ENCODE measurements at regions not wholly inside any gene's neighbourhood (a gene's known extent, or its start where the extent isn't known, plus 50 kb on each side); places are given as distances from the start of the nearest gene placed in this dataset.

- no peak overlapping the region for H3K4me3 ChIP-seq (ENCODE audit: low read length)
- TF ChIP-seq EP300 (conservative IDR thresholded peaks at IDR 0.05; ENCODE audit: poor library complexity, severe bottlenecking) = no peak
- TF ChIP-seq, protein P1, sequence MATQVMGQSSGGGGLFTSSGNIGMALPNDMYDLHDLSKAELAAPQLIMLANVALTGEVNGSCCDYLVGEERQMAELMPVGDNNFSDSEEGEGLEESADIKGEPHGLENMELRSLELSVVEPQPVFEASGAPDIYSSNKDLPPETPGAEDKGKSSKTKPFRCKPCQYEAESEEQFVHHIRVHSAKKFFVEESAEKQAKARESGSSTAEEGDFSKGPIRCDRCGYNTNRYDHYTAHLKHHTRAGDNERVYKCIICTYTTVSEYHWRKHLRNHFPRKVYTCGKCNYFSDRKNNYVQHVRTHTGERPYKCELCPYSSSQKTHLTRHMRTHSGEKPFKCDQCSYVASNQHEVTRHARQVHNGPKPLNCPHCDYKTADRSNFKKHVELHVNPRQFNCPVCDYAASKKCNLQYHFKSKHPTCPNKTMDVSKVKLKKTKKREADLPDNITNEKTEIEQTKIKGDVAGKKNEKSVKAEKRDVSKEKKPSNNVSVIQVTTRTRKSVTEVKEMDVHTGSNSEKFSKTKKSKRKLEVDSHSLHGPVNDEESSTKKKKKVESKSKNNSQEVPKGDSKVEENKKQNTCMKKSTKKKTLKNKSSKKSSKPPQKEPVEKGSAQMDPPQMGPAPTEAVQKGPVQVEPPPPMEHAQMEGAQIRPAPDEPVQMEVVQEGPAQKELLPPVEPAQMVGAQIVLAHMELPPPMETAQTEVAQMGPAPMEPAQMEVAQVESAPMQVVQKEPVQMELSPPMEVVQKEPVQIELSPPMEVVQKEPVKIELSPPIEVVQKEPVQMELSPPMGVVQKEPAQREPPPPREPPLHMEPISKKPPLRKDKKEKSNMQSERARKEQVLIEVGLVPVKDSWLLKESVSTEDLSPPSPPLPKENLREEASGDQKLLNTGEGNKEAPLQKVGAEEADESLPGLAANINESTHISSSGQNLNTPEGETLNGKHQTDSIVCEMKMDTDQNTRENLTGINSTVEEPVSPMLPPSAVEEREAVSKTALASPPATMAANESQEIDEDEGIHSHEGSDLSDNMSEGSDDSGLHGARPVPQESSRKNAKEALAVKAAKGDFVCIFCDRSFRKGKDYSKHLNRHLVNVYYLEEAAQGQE (IDR thresholded peaks at IDR 0.05; ENCODE audit: borderline replicate concordance) = no peak
- no peak for TF ChIP-seq MXI1 (conservative IDR thresholded peaks at IDR 0.05; ENCODE audit: poor library complexity, severe bottlenecking)
- no peak for TF ChIP-seq RAD21 (conservative IDR thresholded peaks at IDR 0.05)
- no peak overlapping the region for H3K4me2 ChIP-seq (ENCODE audit: low read length)
- H3K27ac ChIP-seq (ENCODE audit: low read length) = no peak overlapping the region
- H3K36me3 ChIP-seq (ENCODE audit: insufficient read depth, low read length) = peaks cover 22% of the 10 kb centered on the region
- H3F3A ChIP-seq (ENCODE audit: insufficient read depth, low read length, poor library complexity, severe bottlenecking) = no peaks in the 10 kb centered on the region
- no peaks in the 10 kb centered on the region for H3K79me2 ChIP-seq (replicated peaks; ENCODE audit: insufficient read depth, low read length)
- H3K9me3 ChIP-seq (ENCODE audit: low read length) = no peaks in the 10 kb centered on the region
- no peaks in the 10 kb centered on the region for H4K20me1 ChIP-seq (ENCODE audit: insufficient read depth)
- H2AFZ ChIP-seq (ENCODE audit: low read depth, low read length) = no peak overlapping the region
- no peak overlapping the region for H3K9ac ChIP-seq (ENCODE audit: low read length)
- H3K9me2 ChIP-seq (ENCODE audit: insufficient read depth, low read length) = no peaks in the 10 kb centered on the region
- no peaks in the 10 kb centered on the region for H3K27me3 ChIP-seq (ENCODE audit: insufficient read depth, low read depth, low read length)
These were observed 174.7 kb upstream of the MTNR1B start for GRCh38 chr11:92794783-92795182.

DNA sequence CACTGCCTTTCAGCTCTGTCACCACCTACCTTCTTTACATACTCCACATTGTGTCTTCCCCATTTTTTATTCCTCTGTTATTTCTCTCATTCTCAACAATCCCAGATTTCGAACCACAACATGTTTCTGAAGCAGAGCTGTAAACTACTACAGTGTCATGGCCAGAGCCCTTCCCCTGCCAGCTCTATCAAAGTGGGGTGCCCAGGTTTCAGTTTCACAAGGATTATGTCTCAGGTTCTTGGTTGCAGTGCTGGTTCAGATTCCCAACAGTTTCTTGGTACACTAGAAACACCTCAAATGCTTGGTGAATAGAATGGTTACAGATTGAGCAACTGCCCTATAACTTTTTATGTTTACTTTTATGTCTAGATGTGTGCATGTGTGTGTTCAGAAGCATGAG, 172.7 kb upstream of the MTNR1B start:
- Histone ChIP-seq H3K9me2 (ENCODE audit: insufficient read depth, low read length) (no peaks in the 10 kb centered on the region), H3K27ac (ENCODE audit: low read length) (no peak overlapping the region), H3K36me3 (ENCODE audit: insufficient read depth, low read length) (peaks cover 30% of the 10 kb centered on the region), H4K20me1 (ENCODE audit: insufficient read depth) (no peaks in the 10 kb centered on the region), H3K27me3 (ENCODE audit: insufficient read depth, low read depth, low read length) (no peaks in the 10 kb centered on the region), H3K4me3 (ENCODE audit: low read length) (no peak overlapping the region), H3K9ac (ENCODE audit: low read length) (no peak overlapping the region), H3F3A (ENCODE audit: insufficient read depth, low read length, poor library complexity, severe bottlenecking) (no peaks in the 10 kb centered on the region), H3K4me2 (ENCODE audit: low read length) (no peak overlapping the region), H2AFZ (ENCODE audit: low read depth, low read length) (no peak overlapping the region), H3K79me2 (replicated peaks; ENCODE audit: insufficient read depth, low read length) (no peaks in the 10 kb centered on the region), H3K9me3 (ENCODE audit: low read length) (no peaks in the 10 kb centered on the region)
- no peak for TF ChIP-seq RAD21 (conservative IDR thresholded peaks at IDR 0.05)
- no peak for TF ChIP-seq POLR2AphosphoS5 (IDR thresholded peaks at IDR 0.05)
- no peak for TF ChIP-seq EP300 (conservative IDR thresholded peaks at IDR 0.05; ENCODE audit: poor library complexity, severe bottlenecking)

DNA sequence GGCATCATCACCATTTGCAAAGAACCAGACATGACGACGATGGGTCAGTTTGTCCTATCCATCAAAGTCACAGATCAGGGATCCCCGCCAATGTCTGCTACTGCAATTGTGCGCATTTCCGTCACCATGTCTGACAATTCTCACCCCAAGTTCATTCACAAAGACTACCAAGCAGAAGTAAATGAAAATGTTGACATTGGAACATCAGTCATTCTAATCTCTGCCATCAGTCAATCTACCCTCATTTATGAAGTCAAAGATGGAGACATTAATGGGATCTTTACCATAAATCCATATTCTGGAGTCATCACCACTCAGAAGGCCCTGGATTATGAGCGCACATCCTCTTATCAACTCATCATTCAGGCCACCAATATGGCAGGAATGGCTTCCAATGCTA, 171.6 kb upstream of the MTNR1B start:
- Histone ChIP-seq H3K79me2 (replicated peaks; ENCODE audit: insufficient read depth, low read length) (no peaks in the 10 kb centered on the region), H3K4me2 (ENCODE audit: low read length) (no peak overlapping the region), H3F3A (ENCODE audit: insufficient read depth, low read length, poor library complexity, severe bottlenecking) (no peaks in the 10 kb centered on the region), H3K27ac (ENCODE audit: low read length) (peak overlapping the region; percentile 23), H2AFZ (ENCODE audit: low read depth, low read length) (no peak overlapping the region), H3K4me3 (ENCODE audit: low read length) (no peak overlapping the region), H4K20me1 (ENCODE audit: insufficient read depth) (no peaks in the 10 kb centered on the region), H3K27me3 (ENCODE audit: insufficient read depth, low read depth, low read length) (no peaks in the 10 kb centered on the region), H3K9me3 (ENCODE audit: low read length) (no peaks in the 10 kb centered on the region), H3K36me3 (ENCODE audit: insufficient read depth, low read length) (peaks cover 24% of the 10 kb centered on the region), H3K9me2 (ENCODE audit: insufficient read depth, low read length) (no peaks in the 10 kb centered on the region), H3K9ac (ENCODE audit: low read length) (no peak overlapping the region)
- no peak for TF ChIP-seq TAF1 (IDR thresholded peaks at IDR 0.05; ENCODE audit: low read depth)
- no peak for TF ChIP-seq EZH2 (IDR thresholded peaks at IDR 0.05; ENCODE audit: borderline replicate concordance, insufficient read depth, low read length, poor library complexity, severe bottlenecking)
- peak; percentile 76 for TF ChIP-seq POLR2AphosphoS5 (IDR thresholded peaks at IDR 0.05)
- TF ChIP-seq EP300 (conservative IDR thresholded peaks at IDR 0.05; ENCODE audit: poor library complexity, severe bottlenecking) = peak; percentile 83

All from neural cell (in vitro differentiated cells).